Activated naive CD4-positive, alpha-beta T cell treated with Interleukin-2 at 50 U/mL for 16 hours (primary cell): ENCODE measurements at regions not wholly inside any gene's neighbourhood (a gene's known extent, or its start where the extent isn't known, plus 50 kb on each side); places are given as distances from the start of the nearest gene placed in this dataset.

ENCODE experiments used
- DNase-seq: peaks from one replicate; pipeline ENCODE4 v3.0.0-alpha.2; 2020

DNA sequence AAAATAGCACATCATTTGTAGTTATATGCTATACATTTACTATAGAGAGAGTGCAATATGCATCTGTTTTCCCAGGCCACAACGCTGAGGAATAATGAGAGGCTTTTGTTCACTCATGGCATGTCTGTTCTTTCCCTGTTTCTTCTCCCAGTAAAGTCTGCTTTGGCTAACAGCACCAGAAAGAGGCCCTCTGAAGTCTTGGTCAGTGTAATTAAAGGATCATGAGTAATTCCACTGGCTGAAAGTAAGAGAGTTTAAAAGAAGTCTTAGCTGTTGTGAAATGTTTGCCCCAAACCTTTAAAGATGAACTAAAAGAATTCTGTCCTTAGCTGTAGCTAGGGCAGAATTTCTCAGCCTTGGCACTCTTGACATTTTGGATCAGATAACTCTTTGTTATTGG, 228.8 kb downstream of the TLE4 start:
- DNase-seq = no peak

DNA sequence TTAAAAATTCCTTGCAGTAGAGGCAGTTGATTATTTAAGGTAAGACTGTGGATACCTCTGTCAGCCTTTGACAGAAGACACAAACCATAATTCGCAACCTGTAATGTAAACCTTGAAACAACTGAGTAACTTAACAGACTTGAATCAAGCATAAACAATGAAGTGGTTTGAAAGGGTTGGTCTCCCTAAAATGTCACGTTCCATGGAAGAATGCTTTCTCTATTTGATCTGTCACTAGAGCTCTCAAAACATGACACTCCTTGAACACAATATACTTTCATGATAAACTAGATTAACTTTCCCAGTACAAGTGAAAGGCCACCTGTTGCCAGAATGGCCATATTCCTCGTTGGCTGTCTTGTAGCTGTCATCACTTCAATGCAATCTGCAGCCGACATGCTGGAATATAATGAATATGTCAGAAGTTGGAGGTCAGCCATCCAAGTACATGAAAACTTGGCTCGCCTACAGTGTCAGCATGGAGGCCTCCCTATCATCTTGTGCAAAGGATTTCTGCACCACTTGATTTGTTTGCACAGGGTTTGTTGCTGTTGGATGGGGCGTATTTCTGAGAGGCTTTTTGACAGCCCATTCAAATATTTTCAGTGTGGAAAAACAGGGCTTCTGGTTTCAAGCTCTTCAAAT, 228.0 kb downstream of the TLE4 start:
- no peak for DNase-seq

DNA sequence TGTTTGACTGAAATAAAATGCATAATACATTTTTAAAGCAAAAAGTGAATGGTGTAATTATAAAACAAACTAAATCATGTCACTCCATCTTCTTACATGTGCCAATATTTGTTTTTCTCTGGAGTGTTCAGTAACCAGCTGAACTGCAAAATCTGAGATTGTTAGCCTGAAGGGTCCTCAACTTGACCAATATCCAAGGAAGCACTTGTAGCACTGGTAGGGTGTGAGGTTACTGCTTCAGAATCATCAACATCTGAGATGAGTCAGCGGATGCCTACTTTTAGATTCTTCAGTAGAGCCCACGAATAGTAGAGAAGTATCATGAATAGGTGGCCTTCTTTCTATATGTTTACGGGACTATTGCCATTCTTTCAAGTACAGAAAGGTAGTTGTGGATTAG, 226.7 kb downstream of the TLE4 start:
- DNase-seq = no peak

DNA sequence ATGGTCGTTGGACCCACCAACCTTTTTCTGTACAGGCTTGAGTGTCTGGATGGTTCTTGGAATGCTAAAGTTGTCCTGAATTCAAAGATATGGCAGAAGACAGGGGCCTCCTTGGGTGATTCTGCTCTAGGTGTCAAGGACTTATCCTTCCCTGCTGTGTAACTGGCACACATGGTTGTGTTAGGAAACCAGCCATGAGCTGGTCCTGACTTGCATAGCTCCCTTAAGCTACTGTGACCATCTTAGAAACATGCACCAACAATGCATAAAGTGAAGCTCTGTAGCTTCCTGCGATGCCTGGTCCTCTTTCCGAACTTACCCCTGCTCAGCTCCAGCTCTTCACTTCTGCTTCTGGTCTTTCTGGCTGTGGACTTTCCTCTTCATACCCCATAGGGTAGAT, 224.6 kb downstream of the TLE4 start:
- DNase-seq = no peak

DNA sequence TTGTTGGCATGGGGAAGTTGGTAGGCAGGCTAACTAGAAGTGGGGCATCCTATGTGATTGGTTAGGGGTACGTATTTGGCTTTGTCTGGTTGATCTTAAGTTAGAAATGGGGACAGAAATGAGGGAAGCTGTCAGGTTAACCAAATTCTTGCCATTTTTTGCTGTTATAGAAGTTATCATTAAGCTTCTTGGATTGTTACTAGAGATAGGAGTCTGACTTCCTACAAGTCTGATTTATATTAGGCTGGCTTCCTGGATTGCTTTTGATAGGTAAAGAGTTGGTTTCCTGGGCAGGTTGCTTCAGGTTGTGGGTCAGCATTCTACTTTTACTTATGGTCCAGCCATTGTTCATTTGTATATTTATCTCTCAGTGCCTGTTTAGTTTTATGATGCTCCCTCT, 216.9 kb downstream of the TLE4 start:
- no peak for DNase-seq

DNA sequence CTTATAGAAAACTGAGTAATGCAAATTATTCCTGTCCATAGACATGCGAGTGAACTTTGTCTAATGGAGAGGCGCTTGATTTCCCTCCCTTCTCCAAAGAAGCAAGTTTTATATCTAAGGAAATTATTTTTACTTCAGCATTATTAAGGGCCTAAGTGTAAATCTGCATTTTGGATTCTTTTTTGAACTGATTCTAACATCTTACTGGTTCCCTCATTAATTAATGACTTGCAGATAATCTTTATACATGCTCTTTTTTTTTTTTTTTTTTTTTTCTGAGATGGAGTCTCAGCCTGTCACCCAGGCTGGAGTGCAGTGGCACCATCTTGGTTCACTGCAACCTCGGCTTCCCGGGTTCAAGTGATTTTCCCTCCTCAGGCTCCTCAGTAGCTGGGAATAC, 209.5 kb downstream of the TLE4 start:
- no peak for DNase-seq

DNA sequence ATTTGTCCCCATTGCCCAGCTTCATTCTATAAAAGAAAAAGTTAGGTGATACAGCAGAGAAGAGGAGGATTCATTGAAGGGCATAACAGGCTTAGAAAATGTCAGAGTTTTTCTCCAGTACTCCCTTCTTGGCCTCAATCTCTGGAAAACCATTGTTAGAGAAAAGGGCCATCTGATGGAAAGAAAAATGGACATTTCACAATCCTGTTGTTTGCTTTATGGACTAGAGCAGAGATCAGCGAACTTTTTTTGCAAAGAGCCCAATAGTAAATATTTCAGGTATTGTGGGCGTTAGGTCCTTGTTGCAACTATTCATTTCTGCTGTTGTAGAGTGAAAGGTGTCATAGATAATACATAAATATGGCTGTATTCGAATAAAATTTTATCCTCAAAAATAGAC, 208.8 kb downstream of the TLE4 start:
- no peak for DNase-seq

DNA sequence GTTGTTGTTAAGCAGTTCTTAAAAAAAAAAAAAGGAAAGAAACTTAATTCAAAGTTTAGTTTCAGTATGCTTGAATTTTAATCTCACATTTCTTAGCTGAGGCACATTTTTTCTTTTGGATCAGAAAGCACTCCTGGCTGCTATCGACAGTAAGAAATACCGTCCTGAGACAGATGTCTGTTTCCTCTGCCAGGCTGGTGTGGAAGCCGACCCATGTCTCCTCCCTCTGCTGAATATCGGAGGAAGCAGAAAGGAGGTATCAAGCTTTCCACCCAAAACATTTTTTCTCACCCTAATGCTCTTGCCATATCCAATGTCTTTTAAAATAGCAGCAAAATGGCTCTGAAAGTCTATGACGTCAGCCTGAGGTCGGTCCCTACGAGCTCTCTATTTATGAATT, 208.1 kb downstream of the TLE4 start:
- DNase-seq = no peak

DNA sequence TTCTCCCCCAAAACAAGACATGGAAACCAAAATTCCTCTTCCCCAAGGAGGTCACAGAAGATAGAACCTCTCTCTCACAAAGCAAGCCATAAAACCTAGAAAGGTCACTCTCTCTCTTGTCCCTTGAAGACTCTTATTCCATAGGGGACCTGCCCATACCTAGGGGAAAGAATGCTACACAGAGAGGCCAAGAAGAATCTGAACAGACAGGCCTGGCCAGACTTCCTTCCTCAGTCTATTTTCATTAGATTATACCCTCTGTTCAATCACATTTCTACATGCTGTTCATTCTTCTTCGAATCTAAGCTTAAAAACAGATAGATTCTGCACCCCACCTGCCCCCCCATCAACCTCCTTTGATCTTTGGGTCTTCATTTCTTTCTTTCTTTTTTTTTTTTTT, 206.8 kb downstream of the TLE4 start:
- DNase-seq = no peak

DNA sequence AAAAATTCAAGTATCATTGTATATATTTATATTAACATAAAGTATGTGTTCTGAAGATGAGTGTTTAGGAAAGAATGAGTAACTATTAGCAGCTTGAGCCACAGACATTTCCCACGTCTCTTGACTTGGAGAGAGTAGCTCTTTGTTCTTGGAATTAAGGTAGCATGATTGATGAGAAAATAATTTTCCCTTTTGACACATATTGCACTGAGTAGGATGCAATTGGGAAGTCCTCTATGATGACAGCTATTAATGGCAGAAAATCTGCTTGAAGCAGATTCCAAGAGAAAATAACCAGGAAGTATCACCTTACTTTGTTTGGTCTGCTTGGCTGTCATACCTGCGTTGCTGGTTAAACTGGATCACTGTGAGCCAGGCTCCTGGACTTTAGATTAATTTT, 204.8 kb downstream of the TLE4 start:
- DNase-seq = no peak
